Thoracic aorta (tissue), 2 donors: ENCODE measurements at regions not wholly inside any gene's neighbourhood (a gene's known extent, or its start where the extent isn't known, plus 50 kb on each side); places are given as distances from the start of the nearest gene placed in this dataset.

ENCODE experiments used
- ATAC-seq: fragments of 150-250 bp; one replicate; pipeline ENCODE4 v1.8.0; 2017; ENCODE audit warnings: low read depth; ENCODE audit not compliant: insufficient number of reproducible peaks, low FRiP score
- DNase-seq: peaks from one replicate; pipeline ENCODE4 v3.0.0-alpha.2; 2020; ENCODE audit warnings: low spot score
- H3K27ac ChIP-seq, 2 donors: fragments of 200-600 bp; sonication (generic); 1 replicate in 1 of 2; 2 replicates in 1 of 2; pipeline ENCODE4 v1.5.1; 2016; ENCODE audit warnings: mild to moderate bottlenecking in 2 of 2, moderate library complexity in 2 of 2
- H3K27me3 ChIP-seq: fragments of 200-600 bp; sonication (generic); replicated peaks from 2 replicates; pipeline ENCODE4 v1.6.0; 2016; ENCODE audit warnings: mild to moderate bottlenecking; ENCODE audit not compliant: insufficient read depth
- H3K36me3 ChIP-seq: fragments of 200-600 bp; sonication (generic); one replicate; pipeline ENCODE4 v1.5.1; 2016
- H3K4me1 ChIP-seq, 2 donors: fragments of 200-600 bp; sonication (generic); 1 replicate in 1 of 2; 2 replicates in 1 of 2; pipeline versions ENCODE4 v1.5.1 to v1.6.0; 2016; ENCODE audit warnings: low read depth in 2 of 2, mild to moderate bottlenecking in 1 of 2; ENCODE audit not compliant: control insufficient read depth in 1 of 2
- H3K4me3 ChIP-seq: fragments of 200-600 bp; sonication (generic); 2 replicates; pipeline ENCODE4 v1.5.1; 2016; ENCODE audit warnings: mild to moderate bottlenecking
- H3K9me3 ChIP-seq: fragments of 200-600 bp; sonication (generic); 2 replicates; pipeline ENCODE4 v1.5.1; 2016
- CTCF ChIP-seq: fragments of 200-600 bp; sonication (generic); IDR thresholded peaks from one replicate; pipeline ENCODE4 v1.5.1; 2019; ENCODE audit warnings: antibody characterized with exemption

- no peak overlapping the region for H3K27ac ChIP-seq
- no peaks in the 10 kb centered on the region for H3K4me1 ChIP-seq
- ATAC-seq (no peak), DNase-seq (no peak)
- H3K36me3 ChIP-seq = no peaks in the 10 kb centered on the region
- TF ChIP-seq CTCF = no peak
- H3K4me3 ChIP-seq = no peak overlapping the region
- no peaks in the 10 kb centered on the region for H3K9me3 ChIP-seq
- no peaks in the 10 kb centered on the region for H3K27me3 ChIP-seq
Measured at GRCh38 chr9:82308836-82309235, 320.3 kb downstream of the SPATA31D1 start.

GRCh38 chr9:82313697-82314096 lies 325.1 kb downstream of the SPATA31D1 start:
- H3K4me3 ChIP-seq = no peak overlapping the region
- no peaks in the 10 kb centered on the region for H3K27me3 ChIP-seq
- ATAC-seq (no peak), DNase-seq (no peak)
- TF ChIP-seq CTCF = no peak
- no peak overlapping the region for H3K27ac ChIP-seq
- H3K36me3 ChIP-seq = no peaks in the 10 kb centered on the region
- H3K9me3 ChIP-seq = no peaks in the 10 kb centered on the region
- no peaks in the 10 kb centered on the region for H3K4me1 ChIP-seq

GRCh38 chr9:82320566-82320965 lies 332.0 kb downstream of the SPATA31D1 start:
- Histone ChIP-seq H3K9me3 (peaks cover 6% of the 10 kb centered on the region), H3K27me3 (no peaks in the 10 kb centered on the region), H3K4me3 (no peak overlapping the region), H3K4me1 (no peaks in the 10 kb centered on the region), H3K27ac (no peak overlapping the region), H3K36me3 (no peaks in the 10 kb centered on the region)
- no peak for ATAC-seq
- TF ChIP-seq CTCF = no peak
- no peak for DNase-seq

GRCh38 chr9:82325907-82326306 lies 337.3 kb downstream of the SPATA31D1 start:
- Histone ChIP-seq H3K36me3 (no peaks in the 10 kb centered on the region), H3K27me3 (no peaks in the 10 kb centered on the region), H3K27ac (no peak overlapping the region), H3K4me3 (no peak overlapping the region), H3K9me3 (peaks cover 6% of the 10 kb centered on the region), H3K4me1 (no peaks in the 10 kb centered on the region)
- ATAC-seq = no peak
- DNase-seq = no peak
- no peak for TF ChIP-seq CTCF

- H3K27ac ChIP-seq = no peak overlapping the region
- no peaks in the 10 kb centered on the region for H3K36me3 ChIP-seq
- H3K4me3 ChIP-seq = no peak overlapping the region
- peaks cover 6% of the 10 kb centered on the region for H3K9me3 ChIP-seq
- TF ChIP-seq CTCF = no peak
- no peak for DNase-seq
- no peaks in the 10 kb centered on the region for H3K27me3 ChIP-seq
- no peak for ATAC-seq
- H3K4me1 ChIP-seq = no peaks in the 10 kb centered on the region
Measured at GRCh38 chr9:82327641-82328040, 339.1 kb downstream of the SPATA31D1 start.
